GM12865 (cell line): ENCODE measurements at regions not wholly inside any gene's neighbourhood (a gene's known extent, or its start where the extent isn't known, plus 50 kb on each side); places are given as distances from the start of the nearest gene placed in this dataset.

Source experiments
- DNase-seq: peaks from one replicate; pipeline ENCODE4 v3.0.0; 2010; ENCODE audit warnings: low read depth
- H3K4me3 ChIP-seq: 2 replicates; pipeline ENCODE4 v1.5.1; 2011; ENCODE audit warnings: mild to moderate bottlenecking, low read depth, low read length, control low read depth
- TF ChIP-seq, protein P1 (sequence below): IDR thresholded peaks from 2 replicates; pipeline ENCODE4 v1.5.1; 2011; ENCODE audit warnings: low read length, control low read depth, low read depth, inconsistent platforms; ENCODE audit not compliant: insufficient read depth; ENCODE audit errors: missing control alignments

DNA sequence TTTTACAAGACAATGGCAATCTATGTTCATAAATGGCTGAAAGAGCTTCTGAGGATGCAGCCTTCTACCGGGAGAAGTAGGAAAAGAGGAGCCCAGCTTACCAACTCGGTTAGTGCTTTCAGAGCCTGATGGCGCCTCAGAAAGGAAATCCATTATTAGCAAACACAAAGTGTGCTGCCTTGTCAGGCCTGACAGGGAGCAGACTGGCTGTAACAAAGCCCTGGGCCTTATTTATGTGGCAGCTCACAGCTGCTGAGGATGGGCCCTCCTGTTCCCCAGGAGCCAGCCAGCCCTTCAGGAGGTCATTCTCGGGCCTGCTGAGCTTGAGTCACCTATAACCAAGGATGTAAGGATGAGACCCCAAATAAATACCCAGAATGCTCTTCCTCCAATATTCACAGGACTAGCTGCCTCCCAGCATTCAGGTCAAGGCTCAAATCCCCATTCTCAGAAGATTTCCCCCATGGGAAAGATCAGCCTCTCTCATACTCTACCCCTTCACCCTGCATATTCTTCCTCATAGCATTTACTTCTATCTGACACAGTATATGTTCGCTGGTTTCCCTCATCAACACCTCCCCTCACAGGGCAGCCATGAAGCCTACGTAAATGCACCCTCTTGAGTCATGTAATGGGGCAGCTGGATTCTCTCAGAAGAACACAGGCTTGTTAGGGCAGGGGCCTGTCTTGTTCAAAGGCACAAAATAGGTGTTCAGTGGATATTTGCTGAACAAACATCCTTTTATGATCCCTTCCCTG lies 227.0 kb upstream of the RASGEF1B start:
- DNase-seq = no peak
- no peak overlapping the region for H3K4me3 ChIP-seq
- TF ChIP-seq, protein P1, sequence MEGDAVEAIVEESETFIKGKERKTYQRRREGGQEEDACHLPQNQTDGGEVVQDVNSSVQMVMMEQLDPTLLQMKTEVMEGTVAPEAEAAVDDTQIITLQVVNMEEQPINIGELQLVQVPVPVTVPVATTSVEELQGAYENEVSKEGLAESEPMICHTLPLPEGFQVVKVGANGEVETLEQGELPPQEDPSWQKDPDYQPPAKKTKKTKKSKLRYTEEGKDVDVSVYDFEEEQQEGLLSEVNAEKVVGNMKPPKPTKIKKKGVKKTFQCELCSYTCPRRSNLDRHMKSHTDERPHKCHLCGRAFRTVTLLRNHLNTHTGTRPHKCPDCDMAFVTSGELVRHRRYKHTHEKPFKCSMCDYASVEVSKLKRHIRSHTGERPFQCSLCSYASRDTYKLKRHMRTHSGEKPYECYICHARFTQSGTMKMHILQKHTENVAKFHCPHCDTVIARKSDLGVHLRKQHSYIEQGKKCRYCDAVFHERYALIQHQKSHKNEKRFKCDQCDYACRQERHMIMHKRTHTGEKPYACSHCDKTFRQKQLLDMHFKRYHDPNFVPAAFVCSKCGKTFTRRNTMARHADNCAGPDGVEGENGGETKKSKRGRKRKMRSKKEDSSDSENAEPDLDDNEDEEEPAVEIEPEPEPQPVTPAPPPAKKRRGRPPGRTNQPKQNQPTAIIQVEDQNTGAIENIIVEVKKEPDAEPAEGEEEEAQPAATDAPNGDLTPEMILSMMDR = no peak

- no peak for DNase-seq
- no peak overlapping the region for H3K4me3 ChIP-seq
- TF ChIP-seq, protein P1 = no peak
These were observed 222.6 kb upstream of the RASGEF1B start for GRCh38 chr4:81694176-81694913.

GRCh38 chr4:81690871-81691270 lies 219.2 kb upstream of the RASGEF1B start:
- no peak overlapping the region for H3K4me3 ChIP-seq
- TF ChIP-seq, protein P1 = no peak
- no peak for DNase-seq

GRCh38 chr4:81688085-81688484 lies 216.4 kb upstream of the RASGEF1B start:
- DNase-seq = no peak
- no peak overlapping the region for H3K4me3 ChIP-seq
- TF ChIP-seq, protein P1 = no peak

DNA sequence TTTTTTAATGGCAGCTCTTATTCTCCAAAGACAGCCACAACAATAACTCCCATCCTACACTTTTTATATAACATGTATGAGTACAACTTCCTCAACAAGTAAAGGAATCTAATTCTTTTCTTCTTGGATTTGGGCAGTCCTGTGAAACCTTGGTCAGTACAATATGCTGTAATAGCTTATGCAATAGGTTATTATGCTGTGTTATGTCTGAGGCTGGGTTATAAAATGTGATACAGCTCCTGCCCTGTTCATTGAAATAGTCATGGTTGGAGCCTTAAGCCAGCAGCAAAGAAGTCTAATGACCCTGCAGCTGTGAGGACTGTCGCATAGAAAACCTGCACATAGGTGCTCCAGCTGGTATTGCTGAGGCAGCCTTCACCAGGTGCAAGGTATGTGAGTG lies 215.8 kb upstream of the RASGEF1B start:
- no peak for DNase-seq
- TF ChIP-seq, protein P1 = no peak
- H3K4me3 ChIP-seq = no peak overlapping the region

GRCh38 chr4:81685104-81685503 lies 213.4 kb upstream of the RASGEF1B start:
- no peak overlapping the region for H3K4me3 ChIP-seq
- TF ChIP-seq, protein P1 = no peak
- no peak for DNase-seq

DNA sequence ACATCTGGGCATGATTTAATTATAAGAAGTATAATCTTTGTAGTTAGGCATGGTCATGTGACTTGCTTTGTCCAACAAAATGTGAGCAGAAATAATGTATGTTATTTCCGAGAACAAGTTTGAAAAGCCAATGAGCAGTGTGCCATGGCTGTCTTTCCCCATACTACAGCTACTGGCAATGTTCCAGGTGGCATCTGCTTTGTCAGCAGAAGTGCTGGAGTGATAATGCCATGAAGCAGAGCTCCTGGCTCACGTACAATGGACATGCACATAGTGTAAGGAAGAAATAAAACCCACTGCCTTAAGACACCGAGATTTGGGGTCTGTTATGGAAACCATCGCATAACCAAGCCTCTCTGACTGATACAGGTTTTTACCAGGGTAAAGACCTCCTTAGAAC lies 212.6 kb upstream of the RASGEF1B start:
- DNase-seq = no peak
- TF ChIP-seq, protein P1 = no peak
- H3K4me3 ChIP-seq = no peak overlapping the region
